IPS DF 4.7 (cell line): ENCODE measurements at regions not wholly inside any gene's neighbourhood (a gene's known extent, or its start where the extent isn't known, plus 50 kb on each side); places are given as distances from the start of the nearest gene placed in this dataset.

Experiments
- DNase-seq: peaks from one replicate; pipeline ENCODE4 v3.0.0-alpha.2; 2013; ENCODE audit warnings: low spot score; ENCODE audit errors: extremely low read depth

DNA sequence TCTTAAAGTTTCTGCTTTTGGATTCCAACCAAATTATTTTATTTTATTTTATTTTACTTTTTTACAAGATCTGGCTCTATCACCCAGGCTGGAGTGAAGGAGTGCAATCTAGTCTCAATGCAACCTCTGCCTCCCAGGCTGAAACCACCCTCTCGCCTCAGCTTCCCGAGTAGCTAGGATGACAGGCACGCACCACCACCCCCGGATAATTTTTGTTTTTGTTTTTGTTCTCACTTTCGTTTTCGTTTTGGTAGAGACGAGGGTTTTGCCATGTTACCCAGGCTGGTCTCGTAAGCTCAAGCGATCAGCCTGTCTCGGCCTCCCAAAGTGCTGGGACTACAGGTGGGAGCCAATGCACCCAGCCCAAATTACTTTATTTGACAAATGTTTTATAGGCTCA lies 219.8 kb downstream of the ETS1 start:
- no peak for DNase-seq

GRCh38 chr11:128365044-128365443 lies 222.3 kb downstream of the ETS1 start:
- no peak for DNase-seq

- no peak for DNase-seq
Measured at GRCh38 chr11:128361451-128362020, 225.8 kb downstream of the ETS1 start.

- no peak for DNase-seq
Measured at GRCh38 chr11:128359515-128359914, 227.8 kb downstream of the ETS1 start.

DNA sequence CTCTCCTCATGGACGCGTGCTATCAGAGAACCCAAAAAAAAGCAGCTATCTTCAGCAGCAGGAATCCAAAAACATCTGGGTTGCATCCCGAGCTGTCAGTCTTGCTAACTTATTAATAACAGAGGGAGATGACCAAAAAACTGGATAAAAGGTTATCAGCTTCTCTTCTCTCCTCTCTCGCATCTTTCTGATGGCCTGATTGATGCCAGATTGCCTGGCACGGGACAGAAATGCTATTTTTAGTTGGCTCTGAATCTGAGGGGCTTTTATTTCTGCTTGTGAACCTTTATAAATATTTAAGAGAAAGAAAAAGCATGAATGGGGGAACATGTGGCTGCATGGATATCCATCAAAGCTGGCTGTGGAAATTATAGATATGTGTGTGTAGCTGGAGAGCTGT lies 230.3 kb downstream of the ETS1 start:
- DNase-seq, result no peak

DNA sequence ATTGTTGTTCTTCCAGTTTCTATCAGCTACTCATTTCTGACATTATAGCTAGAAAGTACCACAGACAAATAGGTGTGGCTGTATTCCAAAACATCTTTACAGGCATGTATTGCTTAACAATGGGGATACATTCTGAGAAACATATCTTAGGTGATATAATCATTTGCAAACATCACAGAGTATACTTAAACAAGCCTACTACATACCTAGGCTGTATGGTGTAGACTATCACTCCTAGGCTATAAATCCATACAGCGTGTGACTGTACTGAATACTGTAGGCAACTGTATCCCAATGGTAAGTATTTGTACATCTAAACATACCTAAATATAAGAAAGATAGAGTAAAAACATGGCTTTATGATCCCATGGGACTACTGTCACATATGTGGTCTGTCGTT lies 231.8 kb downstream of the ETS1 start:
- DNase-seq, result no peak

DNA sequence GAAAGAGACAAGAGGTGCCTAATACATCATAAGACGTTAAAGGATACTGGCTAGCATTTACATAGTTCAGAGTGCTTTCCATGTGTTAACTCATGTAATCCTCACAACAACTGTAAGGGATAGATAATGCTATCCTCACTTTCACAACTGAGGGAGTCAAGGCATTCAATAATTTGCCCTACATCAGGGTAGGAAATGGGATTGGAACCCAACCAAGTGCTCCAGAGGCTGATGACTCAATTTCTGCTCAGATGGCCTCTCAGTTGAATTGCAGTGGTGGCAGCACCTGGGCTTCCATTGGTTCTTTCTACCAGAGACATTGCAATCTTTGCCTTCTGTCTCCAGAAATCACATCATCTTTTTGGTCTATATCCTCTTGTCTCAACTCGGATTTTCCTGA lies 232.9 kb downstream of the ETS1 start:
- no peak for DNase-seq

DNA sequence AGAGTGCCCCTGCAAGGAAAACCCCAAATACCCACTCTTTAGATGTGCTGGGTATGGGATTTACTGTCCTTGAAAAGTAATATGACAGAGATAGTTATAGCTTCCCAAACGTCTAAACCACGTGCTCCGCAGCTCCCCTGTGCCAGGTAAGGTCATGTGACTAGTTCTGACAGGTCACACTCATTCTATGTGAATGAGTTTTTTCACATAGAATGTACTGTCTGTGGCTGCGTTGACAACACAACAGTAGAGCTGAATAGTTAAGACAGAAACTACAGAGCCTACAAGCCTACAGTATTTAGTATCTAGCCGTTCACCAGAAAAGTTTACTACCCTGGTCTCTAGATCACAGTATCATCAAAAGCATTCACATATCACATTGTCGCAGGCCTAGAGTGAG lies 236.2 kb downstream of the ETS1 start:
- DNase-seq, result no peak

DNA sequence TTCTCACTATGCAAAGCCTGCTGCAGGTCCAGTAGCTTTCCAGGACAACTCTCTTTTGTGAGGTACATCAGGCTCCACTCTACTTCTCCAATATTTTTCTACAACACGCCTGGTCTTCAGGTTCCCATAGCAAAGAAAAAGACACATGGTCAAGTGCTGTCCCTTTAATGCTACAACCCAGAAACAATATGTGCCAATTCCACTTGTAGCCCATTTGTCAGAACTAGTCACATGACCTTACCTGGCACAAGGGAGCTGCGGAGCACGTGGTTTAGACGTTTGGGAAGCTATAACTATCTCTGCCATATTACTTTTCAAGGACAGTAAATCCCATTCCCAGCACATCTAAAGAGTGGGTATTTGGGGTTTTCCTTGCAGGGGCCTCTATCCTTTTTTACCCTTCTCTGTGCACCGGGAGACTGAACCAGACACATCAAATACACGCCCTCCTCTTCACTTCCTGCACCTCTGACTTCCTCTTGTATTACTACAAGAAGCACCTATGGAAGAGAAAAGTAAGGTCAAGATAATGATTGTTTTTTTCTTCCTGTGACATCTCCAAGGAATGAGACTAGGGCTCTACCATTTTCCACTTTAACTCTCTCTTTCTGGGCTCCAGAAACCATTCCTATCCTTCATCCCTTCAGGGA lies 237.6 kb downstream of the ETS1 start:
- DNase-seq, result no peak

- DNase-seq, result no peak
Measured at GRCh38 chr11:128346804-128347203, 240.6 kb downstream of the ETS1 start.

DNA sequence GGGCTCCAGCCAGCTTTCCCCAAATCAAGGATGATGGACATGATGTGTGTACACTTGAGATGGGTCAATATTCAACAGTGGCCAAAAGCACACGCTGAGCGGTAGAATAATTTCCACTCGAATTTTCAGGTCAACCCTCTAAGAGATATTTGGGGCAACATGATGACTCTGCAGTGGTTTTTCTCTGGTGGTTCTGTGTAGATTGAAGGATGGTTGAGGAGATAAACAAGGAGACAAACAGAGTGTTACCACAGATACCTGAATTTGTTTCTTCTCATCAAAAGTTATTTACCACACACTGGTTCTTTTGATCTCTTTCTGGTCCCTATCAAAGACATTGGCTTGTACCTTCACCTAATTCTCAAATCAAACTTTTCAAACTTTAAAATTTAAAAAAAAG lies 242.0 kb downstream of the ETS1 start:
- DNase-seq, result no peak

- no peak for DNase-seq
Measured at GRCh38 chr11:128343870-128344269, 243.5 kb downstream of the ETS1 start.

DNA sequence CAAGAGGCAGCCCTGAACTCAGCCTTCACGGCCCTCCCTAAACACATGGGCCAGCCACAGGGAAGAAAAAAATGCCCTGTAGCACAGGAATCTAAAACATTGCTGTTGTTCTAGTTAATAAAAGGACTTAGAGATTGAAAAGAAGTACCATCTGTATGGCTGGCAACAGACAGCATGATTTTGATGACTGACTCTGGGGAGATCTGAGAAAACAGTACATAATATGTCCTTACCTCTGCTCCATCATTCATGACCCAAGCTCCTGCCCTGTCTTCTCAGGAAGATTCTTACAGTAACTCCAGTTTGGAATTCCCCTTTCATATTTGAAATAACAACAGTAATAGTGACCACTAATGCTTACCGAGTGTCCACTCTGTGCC lies 244.2 kb downstream of the ETS1 start:
- no peak for DNase-seq

DNA sequence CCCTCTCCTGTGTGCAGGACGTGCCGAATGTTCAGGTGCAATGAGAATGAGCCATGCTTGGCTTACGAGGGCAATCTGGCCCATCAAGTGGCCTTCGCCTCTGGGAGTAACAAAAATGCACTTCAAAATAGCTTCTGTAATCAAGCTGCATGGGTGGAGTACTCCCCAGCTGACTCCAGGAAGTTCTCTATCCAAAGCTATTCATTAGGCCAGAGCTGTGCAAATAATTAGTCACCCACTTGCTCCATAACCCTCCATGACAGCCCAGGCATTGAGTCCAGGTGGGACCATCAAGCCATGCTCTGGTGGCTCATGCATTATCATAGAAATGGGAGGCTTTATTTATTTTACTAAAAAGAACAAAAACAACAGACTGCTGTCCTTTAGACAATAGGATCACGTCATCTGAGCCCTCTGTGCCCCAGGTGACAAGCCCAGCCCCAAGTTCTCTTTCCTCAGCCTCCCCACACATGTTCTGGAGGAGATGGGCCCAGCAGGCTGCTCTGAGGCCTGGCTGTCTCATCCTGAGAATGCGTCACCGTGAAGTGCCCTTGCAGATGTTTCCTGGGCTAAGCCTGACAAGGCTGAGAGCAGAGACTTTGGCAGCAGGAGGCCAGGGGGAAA lies 244.7 kb downstream of the ETS1 start:
- no peak for DNase-seq

DNA sequence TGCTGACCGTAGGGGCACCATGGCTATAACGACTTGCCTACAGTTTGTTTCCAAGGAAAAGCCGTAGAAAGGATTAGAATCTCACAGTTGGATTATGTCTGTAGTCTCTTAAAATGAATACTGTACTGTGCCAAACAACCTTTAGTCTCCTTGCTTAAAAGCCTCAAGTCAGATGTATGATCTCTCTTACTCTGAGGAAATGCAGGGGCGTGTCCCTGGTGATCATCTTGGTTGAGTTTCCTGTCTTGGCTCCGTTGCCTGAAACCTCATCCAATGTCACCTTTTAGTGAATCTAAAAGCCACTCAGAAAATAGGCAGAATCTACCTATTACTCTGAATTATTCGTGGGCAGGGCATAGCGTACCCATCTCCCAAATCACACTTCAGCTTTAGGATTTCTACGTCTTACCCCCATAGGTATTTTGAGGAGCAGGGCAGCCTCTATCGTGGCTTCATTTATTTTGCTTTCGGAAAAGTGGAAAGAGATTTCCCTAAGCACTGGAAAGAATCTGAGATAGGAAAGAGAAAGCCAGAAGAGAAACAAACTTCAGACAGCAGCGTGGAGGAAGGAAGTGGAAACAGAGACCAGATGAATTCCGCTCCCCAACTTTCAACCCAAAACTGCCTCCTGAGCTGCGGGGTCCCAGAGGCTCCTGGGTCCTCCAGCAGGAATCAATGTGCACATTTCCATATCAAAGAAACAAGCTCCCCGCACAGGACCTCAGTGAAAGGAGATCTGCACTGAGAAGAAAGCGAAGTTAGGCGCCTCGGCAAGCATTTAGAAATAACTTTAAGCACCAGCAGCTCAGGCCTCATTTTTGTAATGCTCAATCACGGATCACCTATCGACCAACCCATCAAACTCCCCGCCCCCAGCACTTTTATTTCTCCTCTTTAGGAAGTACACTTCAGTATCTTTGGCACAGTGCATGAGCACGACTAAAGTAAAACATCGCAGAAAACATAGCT lies 245.8 kb downstream of the ETS1 start:
- no peak for DNase-seq

- no peak for DNase-seq
Measured at GRCh38 chr11:128339792-128340191, 247.6 kb downstream of the ETS1 start.

- DNase-seq, result no peak
Measured at GRCh38 chr11:128338811-128339210, 248.5 kb downstream of the ETS1 start.

GRCh38 chr11:128336203-128336602 lies 251.2 kb downstream of the ETS1 start:
- DNase-seq, result no peak

DNA sequence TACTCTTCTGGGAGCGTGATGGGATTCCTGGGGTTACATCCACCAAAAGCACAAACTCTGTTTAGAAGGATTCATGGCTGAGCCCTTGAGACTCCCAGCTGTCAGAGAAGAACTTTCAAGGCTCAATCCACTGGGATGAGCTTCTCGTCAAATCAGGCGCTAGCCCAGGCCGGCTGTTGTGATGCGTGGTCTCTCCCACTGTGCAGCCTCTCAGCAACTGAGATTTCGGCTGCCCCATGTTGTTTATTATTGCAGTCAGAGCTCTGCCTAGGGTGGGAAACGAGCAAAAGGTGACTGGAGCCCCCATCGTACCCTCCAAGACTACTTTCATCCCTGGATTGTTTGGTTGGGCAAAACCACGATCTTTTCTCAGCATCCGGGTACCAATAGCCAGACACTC lies 251.6 kb downstream of the ETS1 start:
- DNase-seq, result no peak

GRCh38 chr11:128334311-128335044 lies 252.9 kb downstream of the ETS1 start:
- no peak for DNase-seq

GRCh38 chr11:128331317-128331716 lies 256.0 kb downstream of the ETS1 start:
- DNase-seq, result no peak
